ENCODE measurements at regions not wholly inside any gene's neighbourhood (a gene's known extent, or its start where the extent isn't known, plus 50 kb on each side); places are given as distances from the start of the nearest gene placed in this dataset.

DNA sequence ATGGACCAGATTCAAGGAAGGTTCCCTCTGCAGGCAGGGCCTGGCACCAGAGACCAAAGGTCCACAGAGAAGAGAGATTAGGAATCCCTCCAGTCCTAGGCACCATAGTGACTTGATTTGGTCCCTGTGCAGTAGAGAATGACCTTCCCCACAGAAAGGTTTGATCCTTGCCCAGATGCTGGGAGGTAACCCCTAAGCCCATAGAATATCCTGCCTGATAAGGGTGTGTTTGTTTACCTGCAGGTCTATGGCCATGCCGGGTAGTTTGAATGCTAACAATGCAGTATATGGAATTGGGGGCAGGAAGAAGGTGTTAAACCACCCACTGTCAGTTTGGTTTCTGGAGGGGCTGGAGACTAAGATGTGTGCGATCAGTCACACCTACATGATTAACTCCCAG lies 57.1 kb upstream of the NFASC start:
- TF ChIP-seq CTCF (IDR thresholded peaks at IDR 0.05) (no peak), EP300 (IDR thresholded peaks at IDR 0.05) (no peak), POLR2A (IDR thresholded peaks at IDR 0.05) (no peak)
- no peaks in the 10 kb centered on the region for H3K27me3 ChIP-seq
- no peaks in the 10 kb centered on the region for H3K9me3 ChIP-seq
- H3K4me1 ChIP-seq (ENCODE audit: insufficient read depth): no peaks in the 10 kb centered on the region
- H3K4me3 ChIP-seq: no peak overlapping the region
- intact Hi-C loops (cut with DNase I): loop anchor here in 2 of 4 donors (5.0 kb wide), 2 partner anchors 119 to 124 kb away; no protein-coding TSS in a partner anchor
- 73 to 85% (median 76%) methylated on average over 2 of the region's 2 CpGs for WGBS, 3 donors
- no peaks in the 10 kb centered on the region for H3K36me3 ChIP-seq
- H3K27ac ChIP-seq: no peak overlapping the region
- no peak for DNase-seq

GRCh38 chr1:204814166-204814884 lies 56.3 kb upstream of the NFASC start:
- H3K27ac ChIP-seq: no peak overlapping the region

DNA sequence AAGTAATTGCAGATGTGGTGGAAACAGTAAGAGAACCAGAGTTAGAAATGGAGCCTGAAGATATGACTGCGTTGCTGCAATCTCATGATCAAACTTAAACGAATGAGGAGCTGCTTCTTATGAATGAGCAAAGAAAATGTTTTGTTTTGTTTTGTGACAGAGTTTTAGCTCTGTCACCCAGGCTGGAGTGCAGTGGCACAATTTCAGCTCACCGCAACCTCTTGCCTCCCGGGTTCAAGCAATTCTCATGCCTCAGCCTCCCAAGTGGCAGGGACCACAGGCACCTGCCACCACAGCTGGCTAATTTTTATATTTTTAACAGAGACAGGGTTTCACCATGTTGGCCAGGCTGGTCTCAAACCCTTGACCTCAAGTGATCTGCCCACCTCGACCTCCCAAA lies 53.3 kb upstream of the NFASC start:
- no peaks in the 10 kb centered on the region for H3K36me3 ChIP-seq
- 91 to 92% (median 91%) methylated on average over 5 of the region's 5 CpGs for WGBS, 3 donors
- no peak for DNase-seq
- H3K27me3 ChIP-seq: no peaks in the 10 kb centered on the region
- H3K4me3 ChIP-seq: no peak overlapping the region
- TF ChIP-seq POLR2A (IDR thresholded peaks at IDR 0.05): no peak
- TF ChIP-seq EP300 (IDR thresholded peaks at IDR 0.05): no peak
- TF ChIP-seq CTCF (IDR thresholded peaks at IDR 0.05): no peak
- intact Hi-C loops (cut with DNase I): no loop called here
- H3K4me1 ChIP-seq (ENCODE audit: insufficient read depth): peaks cover 16% of the 10 kb centered on the region
- H3K9me3 ChIP-seq: no peaks in the 10 kb centered on the region
- H3K27ac ChIP-seq: no peak overlapping the region

More at GRCh38 chr1:204814166-204814884, 56.3 kb upstream of the NFASC start:
- DNase-seq: no peak
- intact Hi-C loops (cut with DNase I): loop anchor here in 2 of 4 donors (5.0 kb wide), 2 partner anchors 118 to 123 kb away; no protein-coding TSS in a partner anchor
- no peaks in the 10 kb centered on the region for H3K27me3 ChIP-seq
- no peaks in the 10 kb centered on the region for H3K36me3 ChIP-seq
- H3K4me3 ChIP-seq: no peak overlapping the region
- H3K4me1 ChIP-seq (ENCODE audit: insufficient read depth): peaks cover 3% of the 10 kb centered on the region
- TF ChIP-seq EP300 (IDR thresholded peaks at IDR 0.05) (no peak), CTCF (IDR thresholded peaks at IDR 0.05) (no peak), POLR2A (IDR thresholded peaks at IDR 0.05) (no peak)
- no peaks in the 10 kb centered on the region for H3K9me3 ChIP-seq
- WGBS, 3 donors: 48 to 53% (median 52%) methylated on average over 7 of the region's 7 CpGs

DNA sequence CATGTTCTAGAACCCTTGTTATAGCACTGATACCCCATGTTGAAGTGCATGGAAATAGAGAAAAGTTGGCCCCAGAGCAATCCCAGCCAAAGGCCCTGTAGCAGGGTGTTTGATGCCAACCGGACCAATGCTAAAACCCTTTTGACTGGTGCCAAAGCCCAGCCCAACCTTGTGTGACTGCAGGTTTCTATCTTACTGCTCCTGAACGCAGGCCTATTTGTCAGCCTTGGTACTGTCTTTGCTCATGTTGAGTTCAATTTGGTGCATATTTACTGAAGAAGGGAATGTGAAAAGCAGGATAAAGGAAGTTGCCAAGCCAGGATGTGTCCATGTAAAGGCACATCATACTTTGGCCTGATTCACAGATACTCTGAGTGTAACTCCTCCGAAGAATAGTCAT lies 51.7 kb upstream of the NFASC start:
- no peaks in the 10 kb centered on the region for H3K27me3 ChIP-seq
- no peak overlapping the region for H3K27ac ChIP-seq
- no peaks in the 10 kb centered on the region for H3K9me3 ChIP-seq
- H3K4me1 ChIP-seq (ENCODE audit: insufficient read depth): peaks cover 16% of the 10 kb centered on the region
- DNase-seq: no peak
- intact Hi-C loops (cut with DNase I): no loop called here
- 23 to 51% (median 33%) methylated on average over 3 of the region's 3 CpGs for WGBS, 3 donors
- no peak for TF ChIP-seq POLR2A (IDR thresholded peaks at IDR 0.05)
- TF ChIP-seq EP300 (IDR thresholded peaks at IDR 0.05): no peak
- no peak for TF ChIP-seq CTCF (IDR thresholded peaks at IDR 0.05)
- no peaks in the 10 kb centered on the region for H3K36me3 ChIP-seq
- H3K4me3 ChIP-seq: no peak overlapping the region

Measured in ovary (tissue), 7 donors.